GM12891 (cell line): ENCODE measurements at regions not wholly inside any gene's neighbourhood (a gene's known extent, or its start where the extent isn't known, plus 50 kb on each side); places are given as distances from the start of the nearest gene placed in this dataset.

Experiments used
- PAX5 ChIP-seq: IDR thresholded peaks from 2 replicates; pipeline ENCODE4 v1.6.1; 2011; ENCODE audit warnings: low read length, moderate library complexity, mild to moderate bottlenecking; ENCODE audit not compliant: insufficient read depth, severe bottlenecking
- POLR2A ChIP-seq: IDR thresholded peaks from 2 replicates; pipeline ENCODE4 v1.6.1; 2011; ENCODE audit warnings: low read depth, low read length, control low read depth
- POLR2AphosphoS5 ChIP-seq: IDR thresholded peaks from 2 replicates; pipeline ENCODE4 v1.6.1; 2011; ENCODE audit warnings: low read depth, low read length, control low read depth

- TF ChIP-seq PAX5 (no peak), POLR2A (no peak), POLR2AphosphoS5 (no peak)
These were observed 442.2 kb upstream of the DDI1 start for GRCh38 chr11:103594283-103594682.
